ENCODE measurements at regions not wholly inside any gene's neighbourhood (a gene's known extent, or its start where the extent isn't known, plus 50 kb on each side); places are given as distances from the start of the nearest gene placed in this dataset.

GRCh38 chr9:87167582-87167981, 220.3 kb upstream of the GAS1 start:
- TF ChIP-seq CTCF (IDR thresholded peaks at IDR 0.05 in 2 of 3, conservative IDR thresholded peaks at IDR 0.05 in 1 of 3; ENCODE audit: borderline replicate concordance in 1 of 3, insufficient read depth in 1 of 3, low read depth in 2 of 3, low read length in 2 of 3) (no peak), EZH2phosphoT487 (IDR thresholded peaks at IDR 0.05; ENCODE audit: borderline replicate concordance) (no peak), POLR2A (IDR thresholded peaks at IDR 0.05; ENCODE audit: borderline replicate concordance, extremely low read depth, insufficient read depth, insufficient read length) (no peak), EZH2 (IDR thresholded peaks at IDR 0.05) (no peak), POLR2AphosphoS5 (IDR thresholded peaks at IDR 0.05; ENCODE audit: low read depth, low read length) (no peak), RAD21 (IDR thresholded peaks at IDR 0.05; ENCODE audit: low read depth) (no peak), CEBPB (IDR thresholded peaks at IDR 0.05; ENCODE audit: low read depth) (no peak), MAX (IDR thresholded peaks at IDR 0.05) (no peak), YY1 (IDR thresholded peaks at IDR 0.05; ENCODE audit: extremely low read depth, insufficient replicate concordance, low read depth, low read length) (no peak), FOSL1 (IDR thresholded peaks at IDR 0.05; ENCODE audit: low read depth) (no peak), TCF7L2 (IDR thresholded peaks at IDR 0.05; ENCODE audit: borderline replicate concordance, extremely low read depth, insufficient read depth, insufficient read length) (no peak), SRF (IDR thresholded peaks at IDR 0.05; ENCODE audit: low read depth) (no peak), REST (IDR thresholded peaks at IDR 0.05; ENCODE audit: low read depth) (no peak), EGR1 (IDR thresholded peaks at IDR 0.05; ENCODE audit: low read depth) (no peak)

Data from HCT116 (cell line).